ENCODE measurements at regions not wholly inside any gene's neighbourhood (a gene's known extent, or its start where the extent isn't known, plus 50 kb on each side); places are given as distances from the start of the nearest gene placed in this dataset.
"Not testable (repeated sequence)": the region's sequence is repeated elsewhere in the genome, so short reads cannot be mapped to it uniquely, and the experiment has no call there.

- Histone ChIP-seq H3K4me2 (ENCODE audit: low read depth, low read length) (no peak overlapping the region), H3K79me2 (ENCODE audit: low read length) (no peaks in the 10 kb centered on the region), H3F3A (ENCODE audit: insufficient read depth, low read length) (no peaks in the 10 kb centered on the region), H3K36me3 (replicated peaks; ENCODE audit: insufficient read depth, low read length) (no peaks in the 10 kb centered on the region), H3K9me3 (replicated peaks; ENCODE audit: insufficient read depth, low read length) (no peaks in the 10 kb centered on the region), H2AFZ (ENCODE audit: low read length) (no peak overlapping the region), H3K9ac (ENCODE audit: low read length) (no peak overlapping the region), H3K27me3 (replicated peaks; ENCODE audit: insufficient read depth, low read length) (no peaks in the 10 kb centered on the region), H3K9me2 (replicated peaks; ENCODE audit: insufficient read depth, low read length) (no peaks in the 10 kb centered on the region), H3K4me1 (ENCODE audit: low read length) (no peaks in the 10 kb centered on the region), H4K20me1 (ENCODE audit: insufficient read depth, low read length) (no peaks in the 10 kb centered on the region), H3K27ac (ENCODE audit: low read length) (no peak overlapping the region), H3K4me3 (ENCODE audit: low read length) (no peak overlapping the region)
- TF ChIP-seq CTCF (IDR thresholded peaks at IDR 0.05; ENCODE audit: low read length), result no peak
- no peak for TF ChIP-seq EZH2phosphoT487 (IDR thresholded peaks at IDR 0.05; ENCODE audit: low read length)
- no peak for TF ChIP-seq EZH2 (optimal IDR thresholded peaks at IDR 0.05; ENCODE audit: low read depth, low read length)
- DNase-seq, result no peak
These were observed 113.6 kb downstream of the AHSP start for GRCh38 chr16:31641279-31641678.

- H4K20me1 ChIP-seq (ENCODE audit: insufficient read depth, low read length); H3K36me3 ChIP-seq (replicated peaks; ENCODE audit: insufficient read depth, low read length); DNase-seq; H3K9me3 ChIP-seq (replicated peaks; ENCODE audit: insufficient read depth, low read length); H3K4me1 ChIP-seq (ENCODE audit: low read length); H3K27ac ChIP-seq (ENCODE audit: low read length); H3K79me2 ChIP-seq (ENCODE audit: low read length); H3K27me3 ChIP-seq (replicated peaks; ENCODE audit: insufficient read depth, low read length); H3K9ac ChIP-seq (ENCODE audit: low read length); H3K4me3 ChIP-seq (ENCODE audit: low read length); H3K9me2 ChIP-seq (replicated peaks; ENCODE audit: insufficient read depth, low read length); H3F3A ChIP-seq (ENCODE audit: insufficient read depth, low read length); H2AFZ ChIP-seq (ENCODE audit: low read length); H3K4me2 ChIP-seq (ENCODE audit: low read depth, low read length): not testable (repeated sequence)
These were observed 128.0 kb downstream of the AHSP start for GRCh38 chr16:31655674-31656073.

- H3K27ac ChIP-seq (ENCODE audit: low read length), result no peak overlapping the region
- no peaks in the 10 kb centered on the region for H3K79me2 ChIP-seq (ENCODE audit: low read length)
- H3K9me2 ChIP-seq (replicated peaks; ENCODE audit: insufficient read depth, low read length), result no peaks in the 10 kb centered on the region
- H4K20me1 ChIP-seq (ENCODE audit: insufficient read depth, low read length), result no peaks in the 10 kb centered on the region
- TF ChIP-seq EZH2phosphoT487 (IDR thresholded peaks at IDR 0.05; ENCODE audit: low read length) (no peak), CTCF (IDR thresholded peaks at IDR 0.05; ENCODE audit: low read length) (no peak), EZH2 (optimal IDR thresholded peaks at IDR 0.05; ENCODE audit: low read depth, low read length) (no peak)
- no peaks in the 10 kb centered on the region for H3F3A ChIP-seq (ENCODE audit: insufficient read depth, low read length)
- H2AFZ ChIP-seq (ENCODE audit: low read length), result no peak overlapping the region
- no peak for DNase-seq
- H3K9me3 ChIP-seq (replicated peaks; ENCODE audit: insufficient read depth, low read length), result no peaks in the 10 kb centered on the region
- no peak overlapping the region for H3K9ac ChIP-seq (ENCODE audit: low read length)
- no peaks in the 10 kb centered on the region for H3K27me3 ChIP-seq (replicated peaks; ENCODE audit: insufficient read depth, low read length)
- H3K4me1 ChIP-seq (ENCODE audit: low read length), result no peaks in the 10 kb centered on the region
- H3K4me2 ChIP-seq (ENCODE audit: low read depth, low read length), result no peak overlapping the region
- H3K4me3 ChIP-seq (ENCODE audit: low read length), result no peak overlapping the region
- H3K36me3 ChIP-seq (replicated peaks; ENCODE audit: insufficient read depth, low read length), result no peaks in the 10 kb centered on the region
These were observed 137.2 kb downstream of the AHSP start for GRCh38 chr16:31664683-31665482.

GRCh38 chr16:31674686-31675085 is 147.0 kb downstream of the AHSP start:
- no peak overlapping the region for H3K27ac ChIP-seq (ENCODE audit: low read length)
- no peak overlapping the region for H3K9ac ChIP-seq (ENCODE audit: low read length)
- H3F3A ChIP-seq (ENCODE audit: insufficient read depth, low read length), result no peaks in the 10 kb centered on the region
- H4K20me1 ChIP-seq (ENCODE audit: insufficient read depth, low read length), result no peaks in the 10 kb centered on the region
- no peak overlapping the region for H2AFZ ChIP-seq (ENCODE audit: low read length)
- no peaks in the 10 kb centered on the region for H3K9me2 ChIP-seq (replicated peaks; ENCODE audit: insufficient read depth, low read length)
- no peak for DNase-seq
- no peak overlapping the region for H3K4me2 ChIP-seq (ENCODE audit: low read depth, low read length)
- H3K27me3 ChIP-seq (replicated peaks; ENCODE audit: insufficient read depth, low read length), result no peaks in the 10 kb centered on the region
- H3K4me1 ChIP-seq (ENCODE audit: low read length), result no peaks in the 10 kb centered on the region
- no peak overlapping the region for H3K4me3 ChIP-seq (ENCODE audit: low read length)
- H3K79me2 ChIP-seq (ENCODE audit: low read length), result no peaks in the 10 kb centered on the region
- H3K9me3 ChIP-seq (replicated peaks; ENCODE audit: insufficient read depth, low read length), result no peaks in the 10 kb centered on the region
- H3K36me3 ChIP-seq (replicated peaks; ENCODE audit: insufficient read depth, low read length), result no peaks in the 10 kb centered on the region
- no peak for TF ChIP-seq EZH2 (optimal IDR thresholded peaks at IDR 0.05; ENCODE audit: low read depth, low read length)
- TF ChIP-seq EZH2phosphoT487 (IDR thresholded peaks at IDR 0.05; ENCODE audit: low read length), result no peak
- no peak for TF ChIP-seq CTCF (IDR thresholded peaks at IDR 0.05; ENCODE audit: low read length)
